Spleen (tissue), 7 donors: ENCODE measurements at regions not wholly inside any gene's neighbourhood (a gene's known extent, or its start where the extent isn't known, plus 50 kb on each side); places are given as distances from the start of the nearest gene placed in this dataset.

Experiments used
- POLR2A ChIP-seq, 3 donors: fragments of 450-650 bp; IDR thresholded peaks; one replicate each; pipeline ENCODE4 v1.5.1; 2017; ENCODE audit warnings: antibody characterized with exemption in 3 of 3, mild to moderate bottlenecking in 1 of 3
- POLR2AphosphoS5 ChIP-seq, 3 donors: sonication (generic); formaldehyde crosslinking; IDR thresholded peaks; one replicate each; pipeline ENCODE4 v1.5.1; 2017; ENCODE audit warnings: antibody characterized with exemption in 3 of 3
- TF ChIP-seq, protein P1 (sequence below), 11 experiments: fragments of 200-600 bp in 7 of 11; fragments of 450-650 bp in 4 of 11; sonication (generic) in 4 of 11; IDR thresholded peaks in 8 of 11; conservative IDR thresholded peaks in 3 of 11; 1 replicate in 7 of 11; 2 replicates in 4 of 11; pipeline versions ENCODE4 v1.4.0 to v1.8.0; 2016 to 2021; ENCODE audit warnings: antibody characterized with exemption in 11 of 11, inconsistent platforms in 4 of 11, mild to moderate bottlenecking in 1 of 11
- donor health status: DM: no; HTN: no; CAD: no; lungs with moderate emphysema.
- donor health status: DM: no; HTN: no; CAD: no.
- donor health status: DM: no; HTN: no; CAD: no.

GRCh38 chr11:101738452-101738851, 154.6 kb upstream of the TRPC6 start:
- TF ChIP-seq, protein P1, sequence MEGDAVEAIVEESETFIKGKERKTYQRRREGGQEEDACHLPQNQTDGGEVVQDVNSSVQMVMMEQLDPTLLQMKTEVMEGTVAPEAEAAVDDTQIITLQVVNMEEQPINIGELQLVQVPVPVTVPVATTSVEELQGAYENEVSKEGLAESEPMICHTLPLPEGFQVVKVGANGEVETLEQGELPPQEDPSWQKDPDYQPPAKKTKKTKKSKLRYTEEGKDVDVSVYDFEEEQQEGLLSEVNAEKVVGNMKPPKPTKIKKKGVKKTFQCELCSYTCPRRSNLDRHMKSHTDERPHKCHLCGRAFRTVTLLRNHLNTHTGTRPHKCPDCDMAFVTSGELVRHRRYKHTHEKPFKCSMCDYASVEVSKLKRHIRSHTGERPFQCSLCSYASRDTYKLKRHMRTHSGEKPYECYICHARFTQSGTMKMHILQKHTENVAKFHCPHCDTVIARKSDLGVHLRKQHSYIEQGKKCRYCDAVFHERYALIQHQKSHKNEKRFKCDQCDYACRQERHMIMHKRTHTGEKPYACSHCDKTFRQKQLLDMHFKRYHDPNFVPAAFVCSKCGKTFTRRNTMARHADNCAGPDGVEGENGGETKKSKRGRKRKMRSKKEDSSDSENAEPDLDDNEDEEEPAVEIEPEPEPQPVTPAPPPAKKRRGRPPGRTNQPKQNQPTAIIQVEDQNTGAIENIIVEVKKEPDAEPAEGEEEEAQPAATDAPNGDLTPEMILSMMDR (IDR thresholded peaks at IDR 0.05 in 8 of 11, conservative IDR thresholded peaks at IDR 0.05 in 3 of 11) = no peak
- TF ChIP-seq POLR2A (IDR thresholded peaks at IDR 0.05) = no peak
- no peak for TF ChIP-seq POLR2AphosphoS5 (IDR thresholded peaks at IDR 0.05)
